ENCODE measurements at regions not wholly inside any gene's neighbourhood (a gene's known extent, or its start where the extent isn't known, plus 50 kb on each side); places are given as distances from the start of the nearest gene placed in this dataset.

GRCh38 chr5:125722550-125722949 is 700.7 kb upstream of the GRAMD2B start:
- Histone ChIP-seq H3K4me1 (ENCODE audit: control insufficient read depth in 1 of 2, insufficient read depth in 2 of 2, low read length in 2 of 2) (no peaks in the 10 kb centered on the region), H3K27me3 (ENCODE audit: control insufficient read depth in 1 of 2, insufficient read depth in 2 of 2, low read length in 1 of 2) (no peaks in the 10 kb centered on the region), H3K27ac (ENCODE audit: low read depth in 1 of 2, low read length in 2 of 2) (no peak overlapping the region), H3K4me3 (ENCODE audit: low read length in 2 of 2) (no peak overlapping the region), H3K9me3 (ENCODE audit: control insufficient read depth, low read length) (no peaks in the 10 kb centered on the region), H3K36me3 (ENCODE audit: control insufficient read depth in 1 of 2, insufficient read depth in 2 of 2, low read length in 1 of 2) (no peaks in the 10 kb centered on the region)
- DNase-seq (no peak), ATAC-seq (ENCODE audit: low FRiP score) (no peak)
- intact Hi-C loops (cut with DNase I): no loop called here
- 91 to 93% methylated on average over 1 of the region's 1 CpG for WGBS, 2 donors

DNA sequence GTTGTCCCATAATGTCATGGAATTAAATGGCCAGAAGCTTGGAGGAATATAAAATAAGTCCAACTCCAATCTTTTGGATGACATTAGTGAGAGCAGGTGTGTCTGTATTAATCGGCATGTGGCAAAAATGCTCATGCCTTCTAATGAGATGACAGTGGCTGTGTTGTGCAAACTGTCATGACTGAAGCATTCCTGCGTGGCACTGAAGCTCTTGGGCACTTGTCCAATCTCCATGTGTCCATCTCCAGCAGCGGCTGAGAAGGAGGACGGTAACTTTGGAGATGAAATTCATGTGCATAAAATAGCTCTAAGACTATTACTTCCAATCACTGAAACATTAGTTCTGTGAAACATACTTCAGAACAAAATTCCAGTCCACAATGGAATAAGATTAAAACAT is 697.5 kb upstream of the GRAMD2B start:
- no peaks in the 10 kb centered on the region for H3K9me3 ChIP-seq (ENCODE audit: control insufficient read depth, low read length)

GRCh38 chr5:125743939-125744338 is 679.3 kb upstream of the GRAMD2B start:
- Histone ChIP-seq H3K4me1 (ENCODE audit: control insufficient read depth in 1 of 2, insufficient read depth in 2 of 2, low read length in 2 of 2) (no peaks in the 10 kb centered on the region), H3K27me3 (ENCODE audit: control insufficient read depth in 1 of 2, insufficient read depth in 2 of 2, low read length in 1 of 2) (no peaks in the 10 kb centered on the region), H3K27ac (ENCODE audit: low read depth in 1 of 2, low read length in 2 of 2) (no peak overlapping the region), H3K4me3 (ENCODE audit: low read length in 2 of 2) (no peak overlapping the region), H3K36me3 (ENCODE audit: control insufficient read depth in 1 of 2, insufficient read depth in 2 of 2, low read length in 1 of 2) (no peaks in the 10 kb centered on the region), H3K9me3 (ENCODE audit: control insufficient read depth, low read length) (no peaks in the 10 kb centered on the region)
- ATAC-seq (ENCODE audit: low FRiP score) (no peak), DNase-seq (no peak)
- intact Hi-C loops (cut with DNase I): no loop called here
- 92% methylated on average over 3 of the region's 3 CpGs for WGBS, 2 donors

More for the DNA sequence above, 697.5 kb upstream of the GRAMD2B start:
- ATAC-seq (ENCODE audit: low FRiP score) (no peak), DNase-seq (no peak)
- H3K4me3 ChIP-seq (ENCODE audit: low read length in 2 of 2): no peak overlapping the region
- no peaks in the 10 kb centered on the region for H3K4me1 ChIP-seq (ENCODE audit: control insufficient read depth in 1 of 2, insufficient read depth in 2 of 2, low read length in 2 of 2)
- intact Hi-C loops (cut with DNase I): no loop called here
- H3K27me3 ChIP-seq (ENCODE audit: control insufficient read depth in 1 of 2, insufficient read depth in 2 of 2, low read length in 1 of 2): no peaks in the 10 kb centered on the region
- 67 to 73% methylated on average over 4 of the region's 4 CpGs for WGBS, 2 donors
- no peak overlapping the region for H3K27ac ChIP-seq (ENCODE audit: low read depth in 1 of 2, low read length in 2 of 2)
- no peaks in the 10 kb centered on the region for H3K36me3 ChIP-seq (ENCODE audit: control insufficient read depth in 1 of 2, insufficient read depth in 2 of 2, low read length in 1 of 2)

- WGBS, 2 donors: 22 to 52% methylated on average over 1 of the region's 1 CpG
- Histone ChIP-seq H3K27me3 (ENCODE audit: control insufficient read depth in 1 of 2, insufficient read depth in 2 of 2, low read length in 1 of 2) (no peaks in the 10 kb centered on the region), H3K36me3 (ENCODE audit: control insufficient read depth in 1 of 2, insufficient read depth in 2 of 2, low read length in 1 of 2) (no peaks in the 10 kb centered on the region), H3K4me3 (ENCODE audit: low read length in 2 of 2) (no peak overlapping the region), H3K9me3 (ENCODE audit: control insufficient read depth, low read length) (no peaks in the 10 kb centered on the region), H3K27ac (ENCODE audit: low read depth in 1 of 2, low read length in 2 of 2) (no peak overlapping the region), H3K4me1 (ENCODE audit: control insufficient read depth in 1 of 2, insufficient read depth in 2 of 2, low read length in 2 of 2) (no peaks in the 10 kb centered on the region)
- ATAC-seq (ENCODE audit: low FRiP score): no peak
- intact Hi-C loops (cut with DNase I): no loop called here
- DNase-seq: no peak
These were observed 676.3 kb upstream of the GRAMD2B start for GRCh38 chr5:125746917-125747316.

GRCh38 chr5:125750147-125750860 is 672.9 kb upstream of the GRAMD2B start:
- no peak for ATAC-seq (ENCODE audit: low FRiP score)
- intact Hi-C loops (cut with DNase I): no loop called here
- Histone ChIP-seq H3K4me3 (ENCODE audit: low read length in 2 of 2) (no peak overlapping the region), H3K9me3 (ENCODE audit: control insufficient read depth, low read length) (no peaks in the 10 kb centered on the region), H3K27ac (ENCODE audit: low read depth in 1 of 2, low read length in 2 of 2) (no peak overlapping the region), H3K4me1 (ENCODE audit: control insufficient read depth in 1 of 2, insufficient read depth in 2 of 2, low read length in 2 of 2) (no peaks in the 10 kb centered on the region), H3K27me3 (ENCODE audit: control insufficient read depth in 1 of 2, insufficient read depth in 2 of 2, low read length in 1 of 2) (no peaks in the 10 kb centered on the region), H3K36me3 (ENCODE audit: control insufficient read depth in 1 of 2, insufficient read depth in 2 of 2, low read length in 1 of 2) (no peaks in the 10 kb centered on the region)
- WGBS, 2 donors: 88 to 90% methylated on average over 3 of the region's 3 CpGs
- DNase-seq: no peak

- Histone ChIP-seq H3K9me3 (ENCODE audit: control insufficient read depth, low read length) (no peaks in the 10 kb centered on the region), H3K4me1 (ENCODE audit: control insufficient read depth in 1 of 2, insufficient read depth in 2 of 2, low read length in 2 of 2) (no peaks in the 10 kb centered on the region), H3K36me3 (ENCODE audit: control insufficient read depth in 1 of 2, insufficient read depth in 2 of 2, low read length in 1 of 2) (no peaks in the 10 kb centered on the region), H3K27ac (ENCODE audit: low read depth in 1 of 2, low read length in 2 of 2) (no peak overlapping the region), H3K4me3 (ENCODE audit: low read length in 2 of 2) (no peak overlapping the region), H3K27me3 (ENCODE audit: control insufficient read depth in 1 of 2, insufficient read depth in 2 of 2, low read length in 1 of 2) (no peaks in the 10 kb centered on the region)
- ATAC-seq (ENCODE audit: low FRiP score) (no peak), DNase-seq (no peak)
- intact Hi-C loops (cut with DNase I): no loop called here
These were observed 672.4 kb upstream of the GRAMD2B start for GRCh38 chr5:125750861-125751186.

DNA sequence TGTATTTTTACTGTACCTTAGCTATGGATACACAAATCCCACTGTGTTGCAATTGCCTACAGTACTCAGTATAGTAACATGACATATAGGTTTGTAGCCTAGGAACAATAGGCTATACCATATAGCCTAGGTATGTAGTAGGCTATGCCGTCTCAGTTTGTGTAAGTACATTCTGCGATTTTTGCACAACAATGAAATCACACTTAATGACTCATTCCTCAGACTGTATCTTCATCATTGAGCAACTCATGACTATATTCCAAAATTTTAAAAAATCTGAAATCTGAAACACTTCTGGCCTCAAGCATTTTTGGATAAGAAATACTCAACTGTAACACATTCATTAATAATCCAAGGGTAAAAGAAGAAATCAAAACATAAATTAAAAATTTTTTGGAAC is 666.8 kb upstream of the GRAMD2B start:
- ATAC-seq (ENCODE audit: low FRiP score) (no peak), DNase-seq (no peak)
- WGBS, 2 donors: 40 to 93% methylated on average over 2 of the region's 2 CpGs
- Histone ChIP-seq H3K4me1 (ENCODE audit: control insufficient read depth in 1 of 2, insufficient read depth in 2 of 2, low read length in 2 of 2) (no peaks in the 10 kb centered on the region), H3K36me3 (ENCODE audit: control insufficient read depth in 1 of 2, insufficient read depth in 2 of 2, low read length in 1 of 2) (no peaks in the 10 kb centered on the region), H3K9me3 (ENCODE audit: control insufficient read depth, low read length) (no peaks in the 10 kb centered on the region), H3K4me3 (ENCODE audit: low read length in 2 of 2) (no peak overlapping the region), H3K27me3 (ENCODE audit: control insufficient read depth in 1 of 2, insufficient read depth in 2 of 2, low read length in 1 of 2) (no peaks in the 10 kb centered on the region), H3K27ac (ENCODE audit: low read depth in 1 of 2, low read length in 2 of 2) (no peak overlapping the region)
- intact Hi-C loops (cut with DNase I): no loop called here

- no peak for ATAC-seq (ENCODE audit: low FRiP score)
- WGBS, 2 donors: 83 to 84% methylated on average over 1 of the region's 1 CpG
- intact Hi-C loops (cut with DNase I): no loop called here
These were observed 656.5 kb upstream of the GRAMD2B start for GRCh38 chr5:125766706-125767105.

GRCh38 chr5:125775896-125776295 is 647.3 kb upstream of the GRAMD2B start:
- Histone ChIP-seq H3K36me3 (ENCODE audit: control insufficient read depth in 1 of 2, insufficient read depth in 2 of 2, low read length in 1 of 2) (no peaks in the 10 kb centered on the region), H3K27ac (ENCODE audit: low read depth in 1 of 2, low read length in 2 of 2) (no peak overlapping the region), H3K9me3 (ENCODE audit: control insufficient read depth, low read length) (peaks cover 2% of the 10 kb centered on the region), H3K27me3 (ENCODE audit: control insufficient read depth in 1 of 2, insufficient read depth in 2 of 2, low read length in 1 of 2) (peaks cover 0 to 2% of the 10 kb centered on the region in 2 donors), H3K4me3 (ENCODE audit: low read length in 2 of 2) (no peak overlapping the region), H3K4me1 (ENCODE audit: control insufficient read depth in 1 of 2, insufficient read depth in 2 of 2, low read length in 2 of 2) (no peaks in the 10 kb centered on the region)
- 93 to 100% methylated on average over 1 of the region's 1 CpG for WGBS, 2 donors
- no peak for DNase-seq
- no peak for ATAC-seq (ENCODE audit: low FRiP score)
- intact Hi-C loops (cut with DNase I): no loop called here

More at GRCh38 chr5:125766706-125767105, 656.5 kb upstream of the GRAMD2B start:
- H3K27me3 ChIP-seq (ENCODE audit: control insufficient read depth in 1 of 2, insufficient read depth in 2 of 2, low read length in 1 of 2): no peaks in the 10 kb centered on the region
- no peaks in the 10 kb centered on the region for H3K4me1 ChIP-seq (ENCODE audit: control insufficient read depth in 1 of 2, insufficient read depth in 2 of 2, low read length in 2 of 2)
- H3K9me3 ChIP-seq (ENCODE audit: control insufficient read depth, low read length): peaks cover 2% of the 10 kb centered on the region
- no peaks in the 10 kb centered on the region for H3K36me3 ChIP-seq (ENCODE audit: control insufficient read depth in 1 of 2, insufficient read depth in 2 of 2, low read length in 1 of 2)
- H3K4me3 ChIP-seq (ENCODE audit: low read length in 2 of 2): no peak overlapping the region
- no peak for DNase-seq
- H3K27ac ChIP-seq (ENCODE audit: low read depth in 1 of 2, low read length in 2 of 2): no peak overlapping the region
